PC-3 (cell line): ENCODE measurements at regions not wholly inside any gene's neighbourhood (a gene's known extent, or its start where the extent isn't known, plus 50 kb on each side); places are given as distances from the start of the nearest gene placed in this dataset.

Experiments used
- ATAC-seq: fragments of 200-7000 bp; cut with Tn5 transposase; 2 replicates; pipeline ENCODE4 v1.9.1; 2020; ENCODE audit warnings: mild to moderate bottlenecking, moderate library complexity
- BruUV-seq: library from RNA; stranded (reverse); fragments of 400-500 nt; replicated peaks from 2 replicates; lab custom pipeline; 2021; lab: Mats Ljungman, UMichigan
- CTCF ChIA-PET: fragments of 300-600 bp; sonication (Branson Sonifier 250); formaldehyde crosslinking; loops from one replicate; lab custom pipeline; 2022; ENCODE audit warnings: antibody characterized with exemption; lab: Charles Lee
- POLR2A ChIA-PET: fragments of 300-600 bp; sonication (Branson Sonifier 250); formaldehyde crosslinking; loops from one replicate; lab custom pipeline; 2022; ENCODE audit warnings: antibody characterized with exemption; ENCODE audit not compliant: unreplicated experiment; lab: Charles Lee
- DNase-seq: peaks from one replicate; pipeline ENCODE4 v3.0.0-alpha.2; 2015
- H2AFZ ChIP-seq: fragments of 300-600 bp; sonication (generic); 2 replicates; pipeline ENCODE4 v1.6.0; 2016; ENCODE audit warnings: antibody characterized with exemption, low read length
- H3F3A ChIP-seq: fragments of 300-600 bp; sonication (generic); one replicate; pipeline ENCODE4 v1.6.0; 2017; ENCODE audit warnings: antibody characterized with exemption, low read length, control low read depth, mild to moderate bottlenecking; ENCODE audit not compliant: unreplicated experiment
- H3K27ac ChIP-seq: fragments of 300-600 bp; sonication (generic); 2 replicates; pipeline ENCODE4 v1.5.1; 2016; ENCODE audit warnings: mild to moderate bottlenecking, low read length
- H3K27me3 ChIP-seq: fragments of 300-600 bp; sonication (generic); 2 replicates; pipeline ENCODE4 v1.6.1; 2016; ENCODE audit warnings: low read length, mixed read lengths
- H3K36me3 ChIP-seq: fragments of 300-600 bp; sonication (generic); 2 replicates; pipeline ENCODE4 v1.6.1; 2016; ENCODE audit warnings: low read depth, mixed run types, low read length, mixed read lengths
- H3K4me1 ChIP-seq: fragments of 300-600 bp; sonication (generic); 2 replicates; pipeline ENCODE4 v1.5.1; 2016; ENCODE audit warnings: low read length; ENCODE audit not compliant: insufficient read depth
- H3K4me2 ChIP-seq: fragments of 300-600 bp; sonication (generic); 2 replicates; pipeline ENCODE4 v1.6.0; 2016; ENCODE audit warnings: low read length
- H3K4me3 ChIP-seq: fragments of 300-600 bp; sonication (generic); 2 replicates; pipeline ENCODE4 v1.5.1; 2016; ENCODE audit warnings: mild to moderate bottlenecking, low read length, mixed read lengths
- H3K79me2 ChIP-seq: fragments of 300-600 bp; sonication (generic); 2 replicates; pipeline ENCODE4 v1.6.1; 2017; ENCODE audit warnings: low read length, mixed read lengths
- H3K9ac ChIP-seq: fragments of 300-600 bp; sonication (generic); 2 replicates; pipeline ENCODE4 v1.6.0; 2016; ENCODE audit warnings: mild to moderate bottlenecking, low read length
- H3K9me2 ChIP-seq: fragments of 300-600 bp; sonication (generic); replicated peaks from 2 replicates; pipeline ENCODE4 v1.6.1; 2016; ENCODE audit warnings: mixed run types, low read length, mixed read lengths
- H3K9me3 ChIP-seq: fragments of 300-600 bp; sonication (generic); 2 replicates; pipeline ENCODE4 v1.6.1; 2016; ENCODE audit warnings: low read length, mixed read lengths
- H4K20me1 ChIP-seq: fragments of 300-600 bp; sonication (generic); 2 replicates; pipeline ENCODE4 v1.6.1; 2016; ENCODE audit warnings: low read length, mixed read lengths
- EZH2 ChIP-seq: fragments of 300-600 bp; sonication (generic); IDR thresholded peaks from one replicate; pipeline ENCODE4 v1.6.1; 2017; ENCODE audit warnings: antibody characterized with exemption, mild to moderate bottlenecking, low read length; ENCODE audit not compliant: unreplicated experiment
- EZH2phosphoT487 ChIP-seq: fragments of 300-600 bp; sonication (generic); IDR thresholded peaks from 2 replicates; pipeline ENCODE4 v1.6.1; 2018; ENCODE audit warnings: mild to moderate bottlenecking, antibody characterized with exemption, low read length, borderline replicate concordance
- intact Hi-C: fragments of 100-400 bp; cut with micrococcal nuclease; formaldehyde crosslinking; loops from 2 replicates; pipeline ENCODE4 v1.9.0; 2023
- TF ChIP-seq, protein P1 (sequence below): fragments of 300-600 bp; sonication (generic); conservative IDR thresholded peaks from 2 replicates; pipeline ENCODE4 v1.5.1; 2017; ENCODE audit warnings: antibody characterized with exemption, low read depth, mild to moderate bottlenecking, low read length

DNA sequence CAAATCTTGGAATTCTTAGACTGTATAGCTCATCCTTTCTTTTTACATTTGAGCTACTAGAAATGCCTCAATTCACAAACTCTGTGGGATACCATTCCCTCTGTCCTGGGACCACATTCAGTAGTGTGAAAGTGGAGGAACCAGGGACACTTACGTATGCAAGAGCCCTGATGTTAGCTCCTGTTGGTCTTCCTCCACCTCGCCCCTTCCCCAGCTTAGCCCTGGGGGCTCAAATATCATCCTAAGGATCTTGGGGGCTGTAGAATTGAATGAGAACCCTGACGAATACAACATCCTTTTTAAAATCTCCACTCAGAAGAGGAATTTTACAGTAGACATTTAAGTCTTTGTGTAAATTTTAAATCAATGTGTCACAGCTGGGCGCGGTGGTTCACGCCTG, 65.2 kb upstream of the RAPH1 start:
- DNase-seq (no peak), ATAC-seq (no peak)
- ChIA-PET POLR2A (no interaction called here), CTCF (no interaction called here)
- intact Hi-C loops: no loop called here
- Histone ChIP-seq H3K9me3 (no peaks in the 10 kb centered on the region), H3K79me2 (no peaks in the 10 kb centered on the region), H3K9me2 (0 out of 2 replicates have a peak, but pooled peaks cover 3% of the 10 kb centered on the region), H3K36me3 (no peaks in the 10 kb centered on the region), H3K4me1 (peaks cover 11% of the 10 kb centered on the region), H3K27ac (no peak overlapping the region), H3K27me3 (no peaks in the 10 kb centered on the region), H2AFZ (no peak overlapping the region), H4K20me1 (no peaks in the 10 kb centered on the region), H3K4me3 (no peak overlapping the region), H3K9ac (no peak overlapping the region), H3K4me2 (no peak overlapping the region), H3F3A (no peaks in the 10 kb centered on the region)
- TF ChIP-seq EZH2phosphoT487 (no peak), EZH2 (no peak)
- TF ChIP-seq, protein P1, sequence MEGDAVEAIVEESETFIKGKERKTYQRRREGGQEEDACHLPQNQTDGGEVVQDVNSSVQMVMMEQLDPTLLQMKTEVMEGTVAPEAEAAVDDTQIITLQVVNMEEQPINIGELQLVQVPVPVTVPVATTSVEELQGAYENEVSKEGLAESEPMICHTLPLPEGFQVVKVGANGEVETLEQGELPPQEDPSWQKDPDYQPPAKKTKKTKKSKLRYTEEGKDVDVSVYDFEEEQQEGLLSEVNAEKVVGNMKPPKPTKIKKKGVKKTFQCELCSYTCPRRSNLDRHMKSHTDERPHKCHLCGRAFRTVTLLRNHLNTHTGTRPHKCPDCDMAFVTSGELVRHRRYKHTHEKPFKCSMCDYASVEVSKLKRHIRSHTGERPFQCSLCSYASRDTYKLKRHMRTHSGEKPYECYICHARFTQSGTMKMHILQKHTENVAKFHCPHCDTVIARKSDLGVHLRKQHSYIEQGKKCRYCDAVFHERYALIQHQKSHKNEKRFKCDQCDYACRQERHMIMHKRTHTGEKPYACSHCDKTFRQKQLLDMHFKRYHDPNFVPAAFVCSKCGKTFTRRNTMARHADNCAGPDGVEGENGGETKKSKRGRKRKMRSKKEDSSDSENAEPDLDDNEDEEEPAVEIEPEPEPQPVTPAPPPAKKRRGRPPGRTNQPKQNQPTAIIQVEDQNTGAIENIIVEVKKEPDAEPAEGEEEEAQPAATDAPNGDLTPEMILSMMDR: no peak
- no TSS peak for BruUV-seq

DNA sequence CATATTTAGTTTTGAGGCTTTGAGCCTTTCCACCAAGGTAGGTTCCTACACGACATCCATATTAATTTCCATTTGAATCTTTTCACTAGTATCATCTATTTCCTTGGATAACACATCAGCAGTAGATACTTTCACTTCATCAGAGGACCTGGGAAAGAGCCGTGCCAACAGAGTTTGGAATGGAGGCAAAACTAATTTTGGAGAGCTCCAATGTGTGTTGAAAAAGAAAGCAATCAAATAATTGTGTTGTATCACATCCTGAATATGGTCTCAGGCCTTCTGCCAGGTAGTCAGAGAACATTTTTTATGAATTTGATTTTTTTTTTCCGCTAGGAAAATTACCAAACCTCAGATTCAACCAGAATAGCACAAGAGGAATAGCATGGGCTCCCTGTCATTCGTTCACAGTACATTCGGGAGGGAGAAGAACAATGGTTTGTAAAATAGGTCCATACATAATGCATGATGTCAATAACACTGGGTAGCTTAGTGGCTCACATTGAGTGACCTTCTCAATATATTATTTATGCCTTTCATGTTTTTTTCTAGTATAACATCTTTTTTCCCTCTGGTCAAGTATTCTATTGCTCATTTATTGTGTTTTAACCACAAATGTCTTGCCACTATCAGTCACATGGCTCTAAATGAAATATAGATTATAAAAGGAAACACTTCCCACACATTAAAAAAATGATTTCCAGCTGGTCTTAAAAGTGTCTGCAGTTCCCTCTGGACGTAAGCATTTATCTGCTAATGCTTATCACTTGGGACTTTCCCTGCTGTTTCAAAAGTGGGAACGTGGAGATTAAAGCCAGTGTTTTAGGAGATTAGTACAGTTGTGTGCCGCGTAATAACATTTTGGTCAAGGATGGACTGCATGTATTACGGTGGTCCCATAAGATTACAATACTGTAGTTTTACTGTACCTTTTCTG, 68.6 kb upstream of the RAPH1 start:
- Histone ChIP-seq H3K27ac (no peak overlapping the region), H3K79me2 (no peaks in the 10 kb centered on the region), H3K9me2 (0 out of 2 replicates have a peak, but pooled peaks cover 3% of the 10 kb centered on the region), H3K4me2 (no peak overlapping the region), H3K27me3 (no peaks in the 10 kb centered on the region), H2AFZ (no peak overlapping the region), H3F3A (no peaks in the 10 kb centered on the region), H3K9me3 (no peaks in the 10 kb centered on the region), H4K20me1 (no peaks in the 10 kb centered on the region), H3K9ac (no peak overlapping the region), H3K4me1 (no peaks in the 10 kb centered on the region), H3K4me3 (no peak overlapping the region), H3K36me3 (no peaks in the 10 kb centered on the region)
- no peak for DNase-seq
- no TSS peak for BruUV-seq
- ChIA-PET CTCF (no interaction called here), POLR2A (interaction anchor here (0.6 kb wide), 1 partner anchor 25 kb away, joined by 6 read pairs; no protein-coding TSS in a partner anchor)
- intact Hi-C loops: no loop called here
- no peak for ATAC-seq
- TF ChIP-seq EZH2 (no peak), EZH2phosphoT487 (no peak)
- TF ChIP-seq, protein P1: no peak

DNA sequence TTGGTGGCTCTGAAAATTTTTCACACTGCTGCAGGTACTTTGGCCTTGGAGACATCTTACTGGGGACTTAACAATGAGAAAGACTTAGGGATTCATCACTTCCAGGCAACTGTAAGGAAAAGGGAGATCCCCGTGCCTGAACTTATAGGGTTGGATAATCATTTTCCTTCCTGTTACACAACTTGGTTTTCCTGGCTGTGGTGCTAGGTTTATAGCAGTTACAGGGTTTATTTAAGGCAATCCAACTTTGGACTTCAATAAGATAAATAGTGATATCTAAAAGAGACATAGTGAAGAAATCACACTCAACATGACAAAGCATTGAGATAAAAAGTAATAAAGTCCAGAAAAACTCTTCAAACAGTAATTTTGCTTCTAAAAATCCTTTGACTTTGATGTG, 70.2 kb upstream of the RAPH1 start:
- ChIA-PET POLR2A (no interaction called here), CTCF (interaction anchor here (0.6 kb wide), 1 partner anchor 337 kb away, joined by 4 read pairs; no protein-coding TSS in a partner anchor)
- H3F3A ChIP-seq: no peaks in the 10 kb centered on the region
- intact Hi-C loops: no loop called here
- BruUV-seq: no TSS peak
- no peaks in the 10 kb centered on the region for H4K20me1 ChIP-seq
- no peak for DNase-seq
- no peak overlapping the region for H3K27ac ChIP-seq
- TF ChIP-seq, protein P1: no peak
- TF ChIP-seq EZH2phosphoT487 (no peak), EZH2 (no peak)
- no peaks in the 10 kb centered on the region for H3K36me3 ChIP-seq
- no peaks in the 10 kb centered on the region for H3K4me1 ChIP-seq
- H3K27me3 ChIP-seq: no peaks in the 10 kb centered on the region
- no peaks in the 10 kb centered on the region for H3K9me2 ChIP-seq
- H3K79me2 ChIP-seq: no peaks in the 10 kb centered on the region
- H3K4me3 ChIP-seq: no peak overlapping the region
- no peak for ATAC-seq
- no peak overlapping the region for H2AFZ ChIP-seq
- H3K9ac ChIP-seq: no peak overlapping the region
- no peaks in the 10 kb centered on the region for H3K9me3 ChIP-seq
- H3K4me2 ChIP-seq: no peak overlapping the region
